ENCODE measurements at regions not wholly inside any gene's neighbourhood (a gene's known extent, or its start where the extent isn't known, plus 50 kb on each side); places are given as distances from the start of the nearest gene placed in this dataset.

DNA sequence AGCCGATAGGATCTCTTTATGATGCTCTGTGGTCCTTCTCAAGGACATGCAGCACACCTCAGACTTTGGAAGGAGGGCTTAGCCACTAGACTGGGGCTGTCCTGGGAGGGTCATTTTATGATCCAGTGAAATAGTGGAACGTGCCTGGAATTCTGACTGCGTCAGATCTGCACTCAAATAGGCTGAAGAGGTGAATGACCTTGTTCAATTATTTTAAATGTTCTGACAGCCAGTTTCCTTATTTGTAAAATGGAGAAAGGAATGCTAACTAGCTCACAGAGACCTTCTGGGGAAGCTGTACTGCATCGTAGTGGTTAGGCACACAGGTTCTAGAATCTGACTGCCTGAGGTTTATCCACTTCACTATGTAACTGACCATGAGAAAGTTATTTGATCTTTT, 587.5 kb downstream of the MAFB start:
- no peaks in the 10 kb centered on the region for H3K27me3 ChIP-seq (ENCODE audit: control insufficient read depth in 1 of 2, insufficient read depth in 2 of 2, low read length in 2 of 2)
- no peak overlapping the region for H3K27ac ChIP-seq (ENCODE audit: low read length)
- no peaks in the 10 kb centered on the region for H3K4me1 ChIP-seq (ENCODE audit: control insufficient read depth, insufficient read depth, low read length)
- H3K4me3 ChIP-seq (ENCODE audit: low read length in 2 of 2), result no peak overlapping the region
- no peak overlapping the region for H3K9ac ChIP-seq (ENCODE audit: low read length in 2 of 2)
- no peaks in the 10 kb centered on the region for H3K9me3 ChIP-seq (ENCODE audit: control insufficient read depth in 2 of 2, low read length in 2 of 2)
- H3K36me3 ChIP-seq (ENCODE audit: control insufficient read depth in 2 of 2, insufficient read depth in 2 of 2, low read length in 2 of 2), result no peaks in the 10 kb centered on the region

DNA sequence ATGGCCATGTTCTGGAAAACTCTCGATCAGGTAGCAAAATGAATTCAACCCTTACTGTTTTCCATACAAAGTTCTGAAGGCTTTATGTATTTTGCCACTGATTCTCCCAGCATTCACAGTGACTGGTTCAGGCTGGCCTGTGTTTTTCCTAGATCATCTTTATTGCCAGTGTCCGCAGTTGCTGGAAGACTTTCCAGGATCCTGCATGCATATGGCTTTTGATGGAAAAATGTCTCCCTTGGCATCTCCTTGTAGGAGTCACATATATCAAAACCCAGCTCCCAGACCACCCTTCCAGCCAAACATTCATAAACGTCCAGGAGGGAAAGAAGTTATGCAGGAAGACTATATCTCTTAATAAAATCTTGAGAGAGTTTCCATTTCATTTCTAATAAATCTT, 588.8 kb downstream of the MAFB start:
- H3K36me3 ChIP-seq (ENCODE audit: control insufficient read depth in 2 of 2, insufficient read depth in 2 of 2, low read length in 2 of 2), result no peaks in the 10 kb centered on the region
- no peaks in the 10 kb centered on the region for H3K9me3 ChIP-seq (ENCODE audit: control insufficient read depth in 2 of 2, low read length in 2 of 2)
- H3K4me1 ChIP-seq (ENCODE audit: control insufficient read depth, insufficient read depth, low read length), result no peaks in the 10 kb centered on the region
- no peaks in the 10 kb centered on the region for H3K27me3 ChIP-seq (ENCODE audit: control insufficient read depth in 1 of 2, insufficient read depth in 2 of 2, low read length in 2 of 2)
- H3K4me3 ChIP-seq (ENCODE audit: low read length in 2 of 2), result no peak overlapping the region
- H3K27ac ChIP-seq (ENCODE audit: low read length), result no peak overlapping the region
- no peak overlapping the region for H3K9ac ChIP-seq (ENCODE audit: low read length in 2 of 2)

DNA sequence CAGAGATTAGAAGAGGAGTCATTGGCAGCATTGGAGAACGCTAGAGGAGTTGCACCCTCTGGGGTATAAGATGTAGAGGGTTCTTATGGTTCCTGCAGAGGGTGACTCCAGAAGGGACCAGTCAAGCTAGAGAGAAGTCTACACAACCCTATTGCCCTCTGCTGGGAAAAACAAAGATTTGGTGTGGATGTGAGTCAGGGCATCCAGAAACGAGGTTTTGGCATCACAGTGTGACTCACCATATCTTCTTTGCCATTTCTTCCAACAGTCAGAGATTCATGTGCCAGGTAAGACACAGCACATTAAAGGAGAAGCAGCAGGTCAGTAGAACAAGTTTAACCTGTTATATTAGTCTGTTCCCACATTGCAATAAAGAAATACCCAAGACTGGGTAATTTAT, 598.8 kb downstream of the MAFB start:
- Histone ChIP-seq H3K9me3 (ENCODE audit: control insufficient read depth in 2 of 2, low read length in 2 of 2) (peaks cover 0 to 6% of the 10 kb centered on the region in 2 donors), H3K27ac (ENCODE audit: low read length) (no peak overlapping the region), H3K9ac (ENCODE audit: low read length in 2 of 2) (no peak overlapping the region), H3K4me3 (ENCODE audit: low read length in 2 of 2) (no peak overlapping the region), H3K4me1 (ENCODE audit: control insufficient read depth, insufficient read depth, low read length) (no peaks in the 10 kb centered on the region), H3K27me3 (ENCODE audit: control insufficient read depth in 1 of 2, insufficient read depth in 2 of 2, low read length in 2 of 2) (no peaks in the 10 kb centered on the region), H3K36me3 (ENCODE audit: control insufficient read depth in 2 of 2, insufficient read depth in 2 of 2, low read length in 2 of 2) (no peaks in the 10 kb centered on the region)

DNA sequence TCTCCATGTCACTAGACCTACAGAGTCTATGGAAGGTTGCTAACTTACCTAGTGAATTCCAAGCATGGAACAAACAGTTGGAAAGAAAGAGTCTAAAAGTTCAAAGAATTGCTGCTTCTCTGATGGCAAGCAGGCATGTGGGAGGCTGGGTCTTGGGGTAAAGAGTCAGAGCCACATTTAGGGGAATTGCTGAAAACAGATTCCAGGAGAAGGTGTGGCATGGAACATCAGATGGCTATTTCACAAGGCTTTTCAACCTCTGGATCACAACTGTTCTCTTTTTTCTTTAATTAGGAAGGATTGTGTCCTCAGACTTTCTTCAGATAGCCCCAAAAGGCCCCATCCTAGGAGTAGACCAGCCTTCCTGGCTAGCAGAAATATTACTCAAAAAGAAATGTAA, 601.5 kb downstream of the MAFB start:
- Histone ChIP-seq H3K27ac (ENCODE audit: low read length) (no peak overlapping the region), H3K27me3 (ENCODE audit: control insufficient read depth in 1 of 2, insufficient read depth in 2 of 2, low read length in 2 of 2) (no peaks in the 10 kb centered on the region), H3K4me3 (ENCODE audit: low read length in 2 of 2) (no peak overlapping the region), H3K4me1 (ENCODE audit: control insufficient read depth, insufficient read depth, low read length) (no peaks in the 10 kb centered on the region), H3K9me3 (ENCODE audit: control insufficient read depth in 2 of 2, low read length in 2 of 2) (peaks cover 0 to 6% of the 10 kb centered on the region in 2 donors), H3K9ac (ENCODE audit: low read length in 2 of 2) (no peak overlapping the region), H3K36me3 (ENCODE audit: control insufficient read depth in 2 of 2, insufficient read depth in 2 of 2, low read length in 2 of 2) (no peaks in the 10 kb centered on the region)

DNA sequence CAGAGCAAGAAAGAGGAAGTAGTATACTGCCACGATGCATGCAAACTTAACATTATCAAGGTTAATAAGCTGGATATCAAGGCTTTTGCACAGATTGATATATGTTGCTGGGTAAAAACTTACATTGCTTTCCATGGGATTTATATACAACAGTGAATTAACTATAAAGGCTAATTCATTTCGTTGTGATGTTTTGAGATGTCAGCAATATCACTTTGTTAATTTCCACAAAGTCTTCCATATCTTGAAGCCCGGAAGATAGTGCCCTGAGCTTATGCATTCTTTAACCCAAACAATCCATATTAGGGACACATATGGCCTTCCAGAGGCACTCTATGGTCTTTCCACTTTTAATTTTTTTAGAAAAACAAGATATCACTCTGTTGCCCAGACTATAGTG, 603.5 kb downstream of the MAFB start:
- no peak overlapping the region for H3K4me3 ChIP-seq (ENCODE audit: low read length in 2 of 2)
- no peak overlapping the region for H3K9ac ChIP-seq (ENCODE audit: low read length in 2 of 2)
- H3K9me3 ChIP-seq (ENCODE audit: control insufficient read depth in 2 of 2, low read length in 2 of 2), result no peaks in the 10 kb centered on the region
- no peaks in the 10 kb centered on the region for H3K4me1 ChIP-seq (ENCODE audit: control insufficient read depth, insufficient read depth, low read length)
- no peaks in the 10 kb centered on the region for H3K27me3 ChIP-seq (ENCODE audit: control insufficient read depth in 1 of 2, insufficient read depth in 2 of 2, low read length in 2 of 2)
- H3K36me3 ChIP-seq (ENCODE audit: control insufficient read depth in 2 of 2, insufficient read depth in 2 of 2, low read length in 2 of 2), result no peaks in the 10 kb centered on the region
- H3K27ac ChIP-seq (ENCODE audit: low read length), result no peak overlapping the region

DNA sequence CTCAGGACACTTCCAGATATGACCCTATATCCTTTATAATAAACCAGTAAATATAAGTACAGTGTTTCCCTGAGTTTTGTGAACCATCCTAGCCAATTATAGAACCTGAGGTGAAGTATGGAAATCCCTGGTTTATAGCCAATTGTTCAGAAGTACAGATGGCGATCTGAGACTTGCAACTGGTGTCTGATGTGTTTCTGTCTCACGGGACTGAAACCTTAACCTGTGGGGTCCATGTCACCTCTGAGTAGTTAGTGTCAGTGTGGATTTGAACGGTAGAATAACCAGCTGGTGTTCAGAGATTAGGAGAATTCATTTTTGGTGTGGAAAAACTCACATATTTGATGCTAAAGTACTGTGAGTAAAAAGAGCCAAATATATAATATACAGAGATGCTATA, 606.6 kb downstream of the MAFB start:
- Histone ChIP-seq H3K4me1 (ENCODE audit: control insufficient read depth, insufficient read depth, low read length) (no peaks in the 10 kb centered on the region), H3K4me3 (ENCODE audit: low read length in 2 of 2) (no peak overlapping the region), H3K9ac (ENCODE audit: low read length in 2 of 2) (no peak overlapping the region), H3K36me3 (ENCODE audit: control insufficient read depth in 2 of 2, insufficient read depth in 2 of 2, low read length in 2 of 2) (no peaks in the 10 kb centered on the region), H3K27me3 (ENCODE audit: control insufficient read depth in 1 of 2, insufficient read depth in 2 of 2, low read length in 2 of 2) (no peaks in the 10 kb centered on the region), H3K27ac (ENCODE audit: low read length) (no peak overlapping the region), H3K9me3 (ENCODE audit: control insufficient read depth in 2 of 2, low read length in 2 of 2) (no peaks in the 10 kb centered on the region)

DNA sequence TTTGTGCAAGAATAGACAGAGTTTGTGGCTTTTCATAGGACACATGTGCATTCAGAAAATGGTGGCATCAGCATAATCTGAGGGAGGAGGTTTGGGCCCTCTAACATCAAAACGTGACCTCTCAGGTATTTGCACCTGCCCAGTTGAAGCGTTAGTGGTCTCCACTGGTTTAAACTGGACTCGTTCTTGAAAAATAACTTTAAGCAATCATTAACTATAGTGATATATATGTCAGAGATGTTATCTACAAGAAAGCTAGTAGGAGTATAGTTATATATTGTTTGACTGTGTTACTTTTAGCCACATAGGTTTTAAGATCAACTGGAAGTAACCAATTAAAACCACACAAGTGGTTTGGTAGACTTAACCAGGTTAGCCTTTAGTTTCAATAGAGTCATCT, 607.4 kb downstream of the MAFB start:
- Histone ChIP-seq H3K4me3 (ENCODE audit: low read length in 2 of 2) (no peak overlapping the region), H3K27ac (ENCODE audit: low read length) (no peak overlapping the region), H3K27me3 (ENCODE audit: control insufficient read depth in 1 of 2, insufficient read depth in 2 of 2, low read length in 2 of 2) (no peaks in the 10 kb centered on the region), H3K9ac (ENCODE audit: low read length in 2 of 2) (no peak overlapping the region), H3K36me3 (ENCODE audit: control insufficient read depth in 2 of 2, insufficient read depth in 2 of 2, low read length in 2 of 2) (no peaks in the 10 kb centered on the region), H3K4me1 (ENCODE audit: control insufficient read depth, insufficient read depth, low read length) (no peaks in the 10 kb centered on the region), H3K9me3 (ENCODE audit: control insufficient read depth in 2 of 2, low read length in 2 of 2) (no peaks in the 10 kb centered on the region)

DNA sequence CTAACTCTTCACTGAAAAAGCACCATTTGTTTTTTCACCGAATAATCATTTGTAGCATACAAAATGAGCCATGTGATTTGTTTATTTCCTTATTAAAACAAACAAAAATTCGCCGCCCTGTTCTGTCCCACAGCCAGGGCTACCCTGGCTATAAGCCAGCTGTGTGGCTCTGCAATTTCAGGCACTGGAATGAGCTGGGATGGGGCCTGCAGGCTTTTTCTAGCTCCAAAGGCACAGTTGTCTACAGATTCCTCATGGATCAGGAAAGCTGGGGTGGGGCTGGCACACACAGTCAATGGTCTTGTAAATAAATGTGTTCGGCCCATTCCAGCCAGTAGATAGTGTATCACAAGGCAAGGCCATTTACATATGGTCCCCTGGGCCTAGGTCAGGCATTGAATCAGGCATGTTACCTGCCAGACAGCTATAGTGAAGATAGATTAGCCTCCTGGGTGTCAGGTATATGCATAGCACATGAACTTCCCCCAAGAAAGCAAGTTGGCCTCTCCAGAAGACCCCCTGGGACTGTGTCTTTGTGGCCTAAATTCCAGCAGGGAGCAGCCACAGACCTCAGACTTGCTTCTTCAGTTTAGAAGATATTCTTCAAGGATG, 608.9 kb downstream of the MAFB start:
- Histone ChIP-seq H3K27ac (ENCODE audit: low read length) (no peak overlapping the region), H3K4me1 (ENCODE audit: control insufficient read depth, insufficient read depth, low read length) (no peaks in the 10 kb centered on the region), H3K9me3 (ENCODE audit: control insufficient read depth in 2 of 2, low read length in 2 of 2) (no peaks in the 10 kb centered on the region), H3K4me3 (ENCODE audit: low read length in 2 of 2) (no peak overlapping the region), H3K9ac (ENCODE audit: low read length in 2 of 2) (no peak overlapping the region), H3K27me3 (ENCODE audit: control insufficient read depth in 1 of 2, insufficient read depth in 2 of 2, low read length in 2 of 2) (no peaks in the 10 kb centered on the region), H3K36me3 (ENCODE audit: control insufficient read depth in 2 of 2, insufficient read depth in 2 of 2, low read length in 2 of 2) (no peaks in the 10 kb centered on the region)

DNA sequence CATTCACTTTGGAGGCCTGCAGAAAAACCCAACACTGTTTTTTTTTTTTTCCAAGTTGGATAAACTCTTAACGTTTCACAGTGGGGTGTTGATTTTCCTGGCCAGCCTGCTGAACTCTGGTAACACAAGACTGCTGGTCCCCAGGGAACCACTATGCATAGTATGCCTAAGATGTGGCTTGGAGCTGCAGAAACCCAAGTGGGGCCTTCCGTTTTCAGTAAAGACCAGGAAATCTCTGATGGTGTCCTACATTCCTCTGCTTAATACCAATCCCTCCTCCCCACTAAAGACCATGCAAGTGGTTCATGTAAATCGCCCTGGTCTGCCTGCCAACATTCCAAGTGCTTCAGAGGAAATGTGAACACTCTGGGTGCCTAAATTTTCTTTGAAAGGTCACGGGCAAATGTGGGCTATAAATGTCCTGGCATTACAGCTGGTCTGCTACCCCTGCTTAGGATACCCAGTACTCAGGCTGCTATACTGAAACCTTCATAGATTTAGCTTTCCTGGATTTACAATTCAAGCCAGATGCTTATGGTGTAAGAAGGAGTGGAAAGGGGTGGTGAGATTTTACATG, 615.4 kb downstream of the MAFB start:
- no peak overlapping the region for H3K4me3 ChIP-seq (ENCODE audit: low read length in 2 of 2)
- no peaks in the 10 kb centered on the region for H3K27me3 ChIP-seq (ENCODE audit: control insufficient read depth in 1 of 2, insufficient read depth in 2 of 2, low read length in 2 of 2)
- H3K27ac ChIP-seq (ENCODE audit: low read length), result no peak overlapping the region
- no peaks in the 10 kb centered on the region for H3K36me3 ChIP-seq (ENCODE audit: control insufficient read depth in 2 of 2, insufficient read depth in 2 of 2, low read length in 2 of 2)
- no peaks in the 10 kb centered on the region for H3K4me1 ChIP-seq (ENCODE audit: control insufficient read depth, insufficient read depth, low read length)
- H3K9me3 ChIP-seq (ENCODE audit: control insufficient read depth in 2 of 2, low read length in 2 of 2), result no peaks in the 10 kb centered on the region
- no peak overlapping the region for H3K9ac ChIP-seq (ENCODE audit: low read length in 2 of 2)

DNA sequence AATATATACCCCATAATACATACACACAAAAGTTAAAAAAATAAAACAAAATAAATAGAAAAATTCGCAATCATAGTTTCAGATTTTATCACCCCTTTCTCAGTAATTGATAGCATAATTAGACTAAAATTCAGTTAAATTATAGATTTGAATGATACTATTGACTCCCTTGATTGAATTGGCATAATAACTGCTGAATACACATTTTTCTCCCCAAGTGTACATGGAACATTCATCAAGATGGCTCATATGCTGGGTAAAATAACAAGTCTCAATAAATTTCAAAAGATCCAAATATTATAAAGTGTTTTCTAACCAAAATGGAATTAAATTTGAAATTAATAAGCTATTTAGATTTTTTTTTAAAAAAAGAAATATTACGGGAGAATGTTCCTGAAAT, 616.1 kb downstream of the MAFB start:
- no peak overlapping the region for H3K9ac ChIP-seq (ENCODE audit: low read length in 2 of 2)
- H3K27me3 ChIP-seq (ENCODE audit: control insufficient read depth in 1 of 2, insufficient read depth in 2 of 2, low read length in 2 of 2), result no peaks in the 10 kb centered on the region
- no peak overlapping the region for H3K4me3 ChIP-seq (ENCODE audit: low read length in 2 of 2)
- no peaks in the 10 kb centered on the region for H3K36me3 ChIP-seq (ENCODE audit: control insufficient read depth in 2 of 2, insufficient read depth in 2 of 2, low read length in 2 of 2)
- H3K9me3 ChIP-seq (ENCODE audit: control insufficient read depth in 2 of 2, low read length in 2 of 2), result no peaks in the 10 kb centered on the region
- no peaks in the 10 kb centered on the region for H3K4me1 ChIP-seq (ENCODE audit: control insufficient read depth, insufficient read depth, low read length)
- no peak overlapping the region for H3K27ac ChIP-seq (ENCODE audit: low read length)

DNA sequence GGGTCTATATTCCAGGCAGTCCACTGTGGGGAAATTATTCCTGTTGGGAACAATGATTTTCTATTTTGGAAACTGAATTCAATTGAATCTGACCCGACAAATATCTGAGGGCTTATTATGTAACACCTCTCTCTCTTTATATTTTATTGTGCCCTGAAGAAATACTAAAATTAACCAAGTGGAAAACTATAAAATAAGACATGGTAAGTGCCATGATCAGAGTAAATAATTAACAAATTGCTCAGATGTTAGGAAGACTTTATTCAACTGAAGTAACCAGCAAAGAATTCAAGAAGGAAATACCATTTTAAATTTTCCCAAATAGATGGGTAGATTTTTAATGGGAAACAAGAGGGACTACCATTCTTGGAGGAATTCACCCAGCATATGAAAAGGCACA, 632.9 kb downstream of the MAFB start:
- Histone ChIP-seq H3K4me3 (ENCODE audit: low read length in 2 of 2) (no peak overlapping the region), H3K9ac (ENCODE audit: low read length in 2 of 2) (no peak overlapping the region), H3K9me3 (ENCODE audit: control insufficient read depth in 2 of 2, low read length in 2 of 2) (no peaks in the 10 kb centered on the region), H3K27me3 (ENCODE audit: control insufficient read depth in 1 of 2, insufficient read depth in 2 of 2, low read length in 2 of 2) (no peaks in the 10 kb centered on the region), H3K27ac (ENCODE audit: low read length) (no peak overlapping the region), H3K4me1 (ENCODE audit: control insufficient read depth, insufficient read depth, low read length) (no peaks in the 10 kb centered on the region), H3K36me3 (ENCODE audit: control insufficient read depth in 2 of 2, insufficient read depth in 2 of 2, low read length in 2 of 2) (no peaks in the 10 kb centered on the region)
